Mesenchymal stem cell (in vitro differentiated cells and primary cell): ENCODE measurements at regions not wholly inside any gene's neighbourhood (a gene's known extent, or its start where the extent isn't known, plus 50 kb on each side); places are given as distances from the start of the nearest gene placed in this dataset.

Experiments used
- DNase-seq: peaks from one replicate; pipeline ENCODE4 v3.0.0-alpha.2; 2013
- H2AFZ ChIP-seq: one replicate; pipeline ENCODE4 v1.6.1; 2013; ENCODE audit warnings: low read depth, mild to moderate bottlenecking, control low read depth, inconsistent platforms, low read length, moderate library complexity
- H2AK5ac ChIP-seq: 2 replicates; pipeline ENCODE4 v1.6.1; 2013; ENCODE audit warnings: low read length, moderate library complexity, mild to moderate bottlenecking, inconsistent platforms; ENCODE audit not compliant: severe bottlenecking
- H2BK120ac ChIP-seq: one replicate; pipeline ENCODE4 v1.6.1; 2013; ENCODE audit warnings: low read depth, mild to moderate bottlenecking, inconsistent platforms, low read length, moderate library complexity
- H2BK12ac ChIP-seq, 2 experiments: one replicate each; pipeline ENCODE4 v1.6.1; 2013; ENCODE audit warnings: inconsistent platforms in 2 of 2, low read length in 2 of 2, mild to moderate bottlenecking in 2 of 2, moderate library complexity in 2 of 2, control low read depth in 1 of 2
- H2BK15ac ChIP-seq: one replicate; pipeline ENCODE4 v1.6.1; 2013; ENCODE audit warnings: mild to moderate bottlenecking, low read depth, inconsistent platforms; ENCODE audit not compliant: poor library complexity, severe bottlenecking
- H2BK5ac ChIP-seq: 2 replicates; pipeline ENCODE4 v1.6.1; 2013; ENCODE audit warnings: low read depth, mild to moderate bottlenecking, low read length, control low read depth, inconsistent platforms; ENCODE audit not compliant: poor library complexity, severe bottlenecking
- H3K14ac ChIP-seq, 2 experiments: one replicate each; pipeline ENCODE4 v1.6.1; 2013; ENCODE audit warnings: inconsistent platforms in 2 of 2, low read length in 2 of 2, control low read depth in 1 of 2, mild to moderate bottlenecking in 1 of 2, moderate library complexity in 1 of 2
- H3K18ac ChIP-seq, 2 experiments: one replicate each; pipeline ENCODE4 v1.6.1; 2013; ENCODE audit warnings: inconsistent platforms in 2 of 2, low read length in 2 of 2, control low read depth in 1 of 2, low read depth in 1 of 2, mild to moderate bottlenecking in 1 of 2
- H3K23ac ChIP-seq, 2 experiments: one replicate each; pipeline ENCODE4 v1.6.1; 2013; ENCODE audit warnings: inconsistent platforms in 2 of 2, low read length in 2 of 2, mild to moderate bottlenecking in 2 of 2, moderate library complexity in 2 of 2, control low read depth in 1 of 2
- H3K27ac ChIP-seq: 2 replicates; pipeline ENCODE4 v1.5.1; 2013; ENCODE audit warnings: mild to moderate bottlenecking, moderate library complexity, low read length, control low read depth, inconsistent platforms; ENCODE audit not compliant: poor library complexity, severe bottlenecking
- H3K27me3 ChIP-seq, 2 experiments: 2 replicates each; pipeline versions ENCODE4 v1.6.1 to v1.7.0; 2013; ENCODE audit warnings: low read length in 2 of 2, mild to moderate bottlenecking in 2 of 2, moderate library complexity in 2 of 2, control low read depth in 1 of 2, inconsistent platforms in 1 of 2; ENCODE audit not compliant: control insufficient read depth in 1 of 2, insufficient read depth in 1 of 2
- H3K36me3 ChIP-seq, 2 experiments: 2 replicates each; pipeline versions ENCODE4 v1.6.1 to v1.7.0; 2013; ENCODE audit warnings: low read length in 2 of 2, control low read depth in 1 of 2, inconsistent platforms in 1 of 2, low read depth in 1 of 2, mild to moderate bottlenecking in 1 of 2; ENCODE audit not compliant: insufficient read depth in 2 of 2, control insufficient read depth in 1 of 2
- H3K4ac ChIP-seq, 2 experiments: one replicate each; pipeline ENCODE4 v1.6.1; 2013; ENCODE audit warnings: inconsistent platforms in 2 of 2, low read length in 2 of 2, mild to moderate bottlenecking in 2 of 2, moderate library complexity in 2 of 2, control low read depth in 1 of 2, low read depth in 1 of 2
- H3K4me1 ChIP-seq: 2 replicates; pipeline ENCODE4 v1.6.1; 2013; ENCODE audit warnings: low read depth, low read length, control low read depth; ENCODE audit not compliant: control insufficient read depth, insufficient read depth
- H3K4me2 ChIP-seq: 2 replicates; pipeline ENCODE4 v1.6.1; 2013; ENCODE audit warnings: low read length, mild to moderate bottlenecking, inconsistent platforms; ENCODE audit not compliant: poor library complexity, severe bottlenecking
- H3K4me3 ChIP-seq, 2 experiments: 2 replicates each; pipeline versions ENCODE4 v1.5.1 to v1.7.0; 2013; ENCODE audit warnings: low read length in 2 of 2, mild to moderate bottlenecking in 2 of 2, control low read depth in 1 of 2, low read depth in 1 of 2; ENCODE audit not compliant: insufficient read depth in 1 of 2
- H3K79me1 ChIP-seq: replicated peaks from 2 replicates; pipeline ENCODE4 v1.6.1; 2013; ENCODE audit warnings: mild to moderate bottlenecking, control low read depth, low read length, inconsistent platforms; ENCODE audit not compliant: poor library complexity, severe bottlenecking
- H3K9ac ChIP-seq: 2 replicates; pipeline ENCODE4 v1.7.0; 2013; ENCODE audit warnings: mild to moderate bottlenecking, low read length, moderate library complexity
- H3K9me3 ChIP-seq: 2 replicates; pipeline ENCODE4 v1.7.0; 2013; ENCODE audit warnings: mild to moderate bottlenecking, low read length; ENCODE audit not compliant: control insufficient read depth
- H4K8ac ChIP-seq: one replicate; pipeline ENCODE4 v1.6.1; 2013; ENCODE audit warnings: inconsistent platforms, mild to moderate bottlenecking, low read length, moderate library complexity
- H4K91ac ChIP-seq: one replicate; pipeline ENCODE4 v1.6.1; 2013; ENCODE audit warnings: mild to moderate bottlenecking, low read length, inconsistent platforms
- WGBS: methylation state at CpG from one replicate; pipeline ENCODE4 v1.1.7; 2013; ENCODE audit warnings: mixed read lengths; 5-methylcytosine and 5-hydroxymethylcytosine counted together

GRCh38 chr6:144878577-144878976, 593.4 kb downstream of the UTRN start:
- no peak overlapping the region for H3K4ac ChIP-seq
- no peak overlapping the region for H3K9ac ChIP-seq
- no peaks in the 10 kb centered on the region for H3K4me1 ChIP-seq
- H3K27me3 ChIP-seq = no peaks in the 10 kb centered on the region
- no peak overlapping the region for H2AK5ac ChIP-seq
- H3K4me2 ChIP-seq = no peak overlapping the region
- no peak overlapping the region for H3K4me3 ChIP-seq
- H2BK5ac ChIP-seq = no peak overlapping the region
- H2BK12ac ChIP-seq = no peak overlapping the region
- no peaks in the 10 kb centered on the region for H3K79me1 ChIP-seq
- no peak overlapping the region for H3K18ac ChIP-seq
- no peaks in the 10 kb centered on the region for H3K9me3 ChIP-seq
- no peak overlapping the region for H4K91ac ChIP-seq
- no peak overlapping the region for H2BK120ac ChIP-seq
- no peak overlapping the region for H3K23ac ChIP-seq
- H2BK15ac ChIP-seq = no peak overlapping the region
- WGBS = 89% methylated on average over 5 of the region's 5 CpGs
- H2AFZ ChIP-seq = no peak overlapping the region
- no peak for DNase-seq
- no peak overlapping the region for H4K8ac ChIP-seq
- H3K14ac ChIP-seq = no peak overlapping the region
- no peaks in the 10 kb centered on the region for H3K36me3 ChIP-seq
- H3K27ac ChIP-seq = no peak overlapping the region

GRCh38 chr6:144879436-144879835, 594.3 kb downstream of the UTRN start:
- 94% methylated on average over 3 of the region's 3 CpGs for WGBS
- no peaks in the 10 kb centered on the region for H3K9me3 ChIP-seq
- H2AK5ac ChIP-seq = no peak overlapping the region
- H3K4me3 ChIP-seq = no peak overlapping the region
- no peak overlapping the region for H3K4me2 ChIP-seq
- H4K91ac ChIP-seq = no peak overlapping the region
- no peak overlapping the region for H3K9ac ChIP-seq
- H3K36me3 ChIP-seq = no peaks in the 10 kb centered on the region
- H3K23ac ChIP-seq = no peak overlapping the region
- no peak overlapping the region for H2AFZ ChIP-seq
- H3K27me3 ChIP-seq = no peaks in the 10 kb centered on the region
- no peak overlapping the region for H2BK120ac ChIP-seq
- H2BK15ac ChIP-seq = no peak overlapping the region
- no peak overlapping the region for H3K18ac ChIP-seq
- H3K14ac ChIP-seq = no peak overlapping the region
- H3K4me1 ChIP-seq = no peaks in the 10 kb centered on the region
- H3K27ac ChIP-seq = no peak overlapping the region
- H3K79me1 ChIP-seq = no peaks in the 10 kb centered on the region
- no peak overlapping the region for H2BK12ac ChIP-seq
- DNase-seq = no peak
- no peak overlapping the region for H3K4ac ChIP-seq
- no peak overlapping the region for H2BK5ac ChIP-seq
- H4K8ac ChIP-seq = no peak overlapping the region

- Histone ChIP-seq H3K79me1 (no peaks in the 10 kb centered on the region), H3K27me3 (no peaks in the 10 kb centered on the region), H3K4me3 (no peak overlapping the region), H3K9ac (no peak overlapping the region), H2BK5ac (no peak overlapping the region), H3K18ac (no peak overlapping the region), H4K91ac (no peak overlapping the region), H4K8ac (no peak overlapping the region), H3K4me1 (no peaks in the 10 kb centered on the region), H3K14ac (no peak overlapping the region), H2AFZ (no peak overlapping the region), H3K4me2 (no peak overlapping the region), H3K27ac (no peak overlapping the region), H2AK5ac (no peak overlapping the region), H2BK120ac (no peak overlapping the region), H3K36me3 (no peaks in the 10 kb centered on the region), H2BK12ac (no peak overlapping the region), H2BK15ac (no peak overlapping the region), H3K9me3 (no peaks in the 10 kb centered on the region), H3K4ac (no peak overlapping the region), H3K23ac (no peak overlapping the region)
- 91% methylated on average over 2 of the region's 4 CpGs for WGBS
- DNase-seq = no peak
Measured at GRCh38 chr6:144882425-144882824, 597.3 kb downstream of the UTRN start.

GRCh38 chr6:144883915-144884314, 598.8 kb downstream of the UTRN start:
- Histone ChIP-seq H3K27me3 (no peaks in the 10 kb centered on the region), H3K36me3 (no peaks in the 10 kb centered on the region), H4K91ac (no peak overlapping the region), H3K9me3 (no peaks in the 10 kb centered on the region), H3K79me1 (no peaks in the 10 kb centered on the region), H3K4me1 (no peaks in the 10 kb centered on the region), H2BK120ac (no peak overlapping the region), H2BK12ac (no peak overlapping the region), H2BK5ac (no peak overlapping the region), H3K23ac (no peak overlapping the region), H3K18ac (no peak overlapping the region), H3K27ac (no peak overlapping the region), H4K8ac (no peak overlapping the region), H2AK5ac (no peak overlapping the region), H3K14ac (no peak overlapping the region), H2AFZ (no peak overlapping the region), H3K9ac (no peak overlapping the region), H2BK15ac (no peak overlapping the region), H3K4me2 (no peak overlapping the region), H3K4me3 (no peak overlapping the region), H3K4ac (no peak overlapping the region)
- DNase-seq = no peak
- WGBS = 94% methylated on average over 2 of the region's 2 CpGs
